Smooth muscle cell (in vitro differentiated cells): ENCODE measurements at regions not wholly inside any gene's neighbourhood (a gene's known extent, or its start where the extent isn't known, plus 50 kb on each side); places are given as distances from the start of the nearest gene placed in this dataset.

Experiments used
- DNase-seq: peaks from one replicate; lab custom pipeline; 2025; ENCODE audit not compliant: unreplicated experiment; lab: John Stamatoyannopoulos, UW
- H2AFZ ChIP-seq: fragments of 200-600 bp; sonication (generic); 2 replicates; pipeline ENCODE4 v1.6.0; 2016; ENCODE audit warnings: antibody characterized with exemption, low read depth, mild to moderate bottlenecking
- H3F3A ChIP-seq: fragments of 200-600 bp; sonication (generic); 2 replicates; pipeline ENCODE4 v1.6.0; 2017; ENCODE audit warnings: antibody characterized with exemption, low read depth
- H3K27ac ChIP-seq: fragments of 200-600 bp; sonication (generic); 2 replicates; pipeline ENCODE4 v1.5.1; 2016; ENCODE audit warnings: low read depth, mild to moderate bottlenecking
- H3K27me3 ChIP-seq: fragments of 200-600 bp; sonication (generic); 2 replicates; pipeline ENCODE4 v1.6.1; 2016; ENCODE audit warnings: low read depth, mild to moderate bottlenecking
- H3K36me3 ChIP-seq: fragments of 200-600 bp; sonication (generic); 2 replicates; pipeline ENCODE4 v1.5.1; 2016; ENCODE audit warnings: low read depth
- H3K4me1 ChIP-seq: fragments of 200-600 bp; sonication (generic); 2 replicates; pipeline ENCODE4 v1.5.1; 2016; ENCODE audit warnings: low read depth
- H3K4me2 ChIP-seq: fragments of 200-600 bp; sonication (generic); 2 replicates; pipeline ENCODE4 v1.6.0; 2016; ENCODE audit warnings: mild to moderate bottlenecking
- H3K4me3 ChIP-seq: fragments of 200-600 bp; sonication (generic); 2 replicates; pipeline ENCODE4 v1.5.1; 2016; ENCODE audit warnings: mild to moderate bottlenecking
- H3K79me2 ChIP-seq: fragments of 200-600 bp; sonication (generic); 2 replicates; pipeline ENCODE4 v1.6.0; 2016; ENCODE audit warnings: low read depth, mild to moderate bottlenecking
- H3K9ac ChIP-seq: fragments of 200-600 bp; sonication (generic); 2 replicates; pipeline ENCODE4 v1.6.0; 2016; ENCODE audit warnings: low read depth
- H3K9me3 ChIP-seq: fragments of 200-600 bp; sonication (generic); replicated peaks from 2 replicates; pipeline ENCODE4 v1.5.1; 2016; ENCODE audit warnings: low read depth
- H4K20me1 ChIP-seq: fragments of 200-600 bp; sonication (generic); 2 replicates; pipeline ENCODE4 v1.6.0; 2016; ENCODE audit warnings: low read depth
- WGBS: methylation state at CpG from one replicate; pipeline ENCODE4 v1.1.7; 2016; ENCODE audit warnings: low lambda C conversion rate; 5-methylcytosine and 5-hydroxymethylcytosine counted together
- TF ChIP-seq, protein P1 (sequence below): fragments of 200-600 bp; sonication (generic); IDR thresholded peaks from 2 replicates; pipeline ENCODE4 v1.5.1; 2017; ENCODE audit warnings: borderline replicate concordance, mild to moderate bottlenecking, antibody characterized with exemption; ENCODE audit not compliant: insufficient read depth, poor library complexity, severe bottlenecking

- H3K27ac ChIP-seq: no peak overlapping the region
- no peaks in the 10 kb centered on the region for H3K4me1 ChIP-seq
These were observed 607.8 kb upstream of the ADGRL2 start for GRCh38 chr1:81192647-81193642.

DNA sequence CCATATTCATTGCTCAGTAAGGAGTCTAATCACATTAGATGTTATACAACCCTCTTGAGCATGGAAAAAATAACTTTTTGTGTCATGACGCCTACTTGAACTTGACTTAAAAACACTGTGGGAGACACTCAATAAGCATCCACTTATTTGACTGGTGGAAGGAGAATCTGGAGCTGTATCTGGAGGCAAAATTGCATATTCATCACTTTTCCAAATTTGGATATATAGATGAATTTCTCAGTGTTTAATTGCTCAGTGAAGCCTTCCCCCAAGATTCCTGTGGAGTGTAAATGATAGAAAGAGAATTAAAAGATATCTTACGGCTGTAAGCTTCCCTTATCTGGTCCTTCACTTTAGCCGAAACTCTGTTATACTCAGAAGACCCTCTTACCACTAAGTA is 610.7 kb upstream of the ADGRL2 start:
- no peak overlapping the region for H3K4me2 ChIP-seq
- H2AFZ ChIP-seq: no peak overlapping the region
- no peak overlapping the region for H3K4me3 ChIP-seq
- no peaks in the 10 kb centered on the region for H3K79me2 ChIP-seq
- H3K27me3 ChIP-seq: no peaks in the 10 kb centered on the region
- no peak overlapping the region for H3K9ac ChIP-seq
- no peaks in the 10 kb centered on the region for H3K9me3 ChIP-seq
- H3K4me1 ChIP-seq: peaks cover 6% of the 10 kb centered on the region
- no peaks in the 10 kb centered on the region for H4K20me1 ChIP-seq
- no peaks in the 10 kb centered on the region for H3F3A ChIP-seq
- 86% methylated on average over 3 of the region's 3 CpGs for WGBS
- H3K27ac ChIP-seq: no peak overlapping the region
- H3K36me3 ChIP-seq: no peaks in the 10 kb centered on the region
- TF ChIP-seq, protein P1, sequence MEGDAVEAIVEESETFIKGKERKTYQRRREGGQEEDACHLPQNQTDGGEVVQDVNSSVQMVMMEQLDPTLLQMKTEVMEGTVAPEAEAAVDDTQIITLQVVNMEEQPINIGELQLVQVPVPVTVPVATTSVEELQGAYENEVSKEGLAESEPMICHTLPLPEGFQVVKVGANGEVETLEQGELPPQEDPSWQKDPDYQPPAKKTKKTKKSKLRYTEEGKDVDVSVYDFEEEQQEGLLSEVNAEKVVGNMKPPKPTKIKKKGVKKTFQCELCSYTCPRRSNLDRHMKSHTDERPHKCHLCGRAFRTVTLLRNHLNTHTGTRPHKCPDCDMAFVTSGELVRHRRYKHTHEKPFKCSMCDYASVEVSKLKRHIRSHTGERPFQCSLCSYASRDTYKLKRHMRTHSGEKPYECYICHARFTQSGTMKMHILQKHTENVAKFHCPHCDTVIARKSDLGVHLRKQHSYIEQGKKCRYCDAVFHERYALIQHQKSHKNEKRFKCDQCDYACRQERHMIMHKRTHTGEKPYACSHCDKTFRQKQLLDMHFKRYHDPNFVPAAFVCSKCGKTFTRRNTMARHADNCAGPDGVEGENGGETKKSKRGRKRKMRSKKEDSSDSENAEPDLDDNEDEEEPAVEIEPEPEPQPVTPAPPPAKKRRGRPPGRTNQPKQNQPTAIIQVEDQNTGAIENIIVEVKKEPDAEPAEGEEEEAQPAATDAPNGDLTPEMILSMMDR: no peak
- no peak for DNase-seq

More at GRCh38 chr1:81192647-81193642, 607.8 kb upstream of the ADGRL2 start:
- Histone ChIP-seq H4K20me1 (no peaks in the 10 kb centered on the region), H3K9me3 (no peaks in the 10 kb centered on the region), H3F3A (no peaks in the 10 kb centered on the region), H2AFZ (no peak overlapping the region), H3K27me3 (no peaks in the 10 kb centered on the region), H3K4me3 (no peak overlapping the region), H3K9ac (no peak overlapping the region), H3K79me2 (no peaks in the 10 kb centered on the region), H3K36me3 (no peaks in the 10 kb centered on the region), H3K4me2 (no peak overlapping the region)
- DNase-seq: no peak
- WGBS: 88% methylated on average over 7 of the region's 7 CpGs
- TF ChIP-seq, protein P1: no peak

DNA sequence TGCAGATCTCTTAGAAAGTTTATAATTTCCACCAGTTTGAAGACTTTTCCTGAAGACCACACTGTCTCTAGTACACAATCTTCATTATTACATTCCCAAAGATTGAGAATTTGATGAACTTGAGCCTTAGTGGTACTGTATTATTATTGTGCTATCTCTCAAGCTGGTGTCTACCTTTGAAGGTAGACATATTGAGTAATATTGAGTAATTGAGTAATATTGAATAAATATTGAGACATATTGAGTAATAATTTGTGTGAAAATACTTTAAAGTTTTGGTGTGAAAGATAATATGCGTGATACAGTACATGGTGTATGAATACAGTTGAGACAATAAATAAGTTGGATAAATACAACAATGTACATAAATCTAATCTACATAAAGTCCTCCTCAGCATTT is 613.1 kb upstream of the ADGRL2 start:
- Histone ChIP-seq H3K9ac (no peak overlapping the region), H3K79me2 (no peaks in the 10 kb centered on the region), H3K4me3 (no peak overlapping the region), H4K20me1 (no peaks in the 10 kb centered on the region), H3F3A (no peaks in the 10 kb centered on the region), H3K27me3 (no peaks in the 10 kb centered on the region), H3K36me3 (no peaks in the 10 kb centered on the region), H2AFZ (no peak overlapping the region), H3K9me3 (no peaks in the 10 kb centered on the region), H3K27ac (no peak overlapping the region), H3K4me1 (peaks cover 6% of the 10 kb centered on the region), H3K4me2 (no peak overlapping the region)
- 100% methylated on average over 1 of the region's 1 CpG for WGBS
- no peak for DNase-seq
- TF ChIP-seq, protein P1: no peak
